Activated T-cell treated with anti-CD3 and anti-CD28 coated beads, Interleukin-2, amount 50 U/mL, for 1 hour (primary cell): ENCODE measurements at regions not wholly inside any gene's neighbourhood (a gene's known extent, or its start where the extent isn't known, plus 50 kb on each side); places are given as distances from the start of the nearest gene placed in this dataset.
"Not testable (repeated sequence)": the region's sequence is repeated elsewhere in the genome, so short reads cannot be mapped to it uniquely, and the experiment has no call there.

ENCODE experiments used
- DNase-seq: peaks from one replicate; pipeline ENCODE4 v3.0.0-alpha.2; 2020

- DNase-seq, result no peak
These were observed 577.7 kb upstream of the USP24 start for GRCh38 chr1:55792870-55793269.

- no peak for DNase-seq
These were observed 574.3 kb upstream of the USP24 start for GRCh38 chr1:55789466-55789865.

- no peak for DNase-seq
These were observed 571.2 kb upstream of the USP24 start for GRCh38 chr1:55786396-55786795.

GRCh38 chr1:55784941-55785450 lies 569.8 kb upstream of the USP24 start:
- not testable (repeated sequence) for DNase-seq

- no peak for DNase-seq
These were observed 566.8 kb upstream of the USP24 start for GRCh38 chr1:55781944-55782482.

- no peak for DNase-seq
These were observed 565.8 kb upstream of the USP24 start for GRCh38 chr1:55781003-55781402.

GRCh38 chr1:55777545-55777944 lies 562.4 kb upstream of the USP24 start:
- no peak for DNase-seq

GRCh38 chr1:55775007-55775406 lies 559.8 kb upstream of the USP24 start:
- DNase-seq, result no peak

GRCh38 chr1:55774446-55774845 lies 559.3 kb upstream of the USP24 start:
- DNase-seq, result no peak

- no peak for DNase-seq
These were observed 558.2 kb upstream of the USP24 start for GRCh38 chr1:55773211-55773940.

GRCh38 chr1:55768327-55768952 lies 553.3 kb upstream of the USP24 start:
- DNase-seq, result no peak

GRCh38 chr1:55767171-55767570 lies 552.0 kb upstream of the USP24 start:
- no peak for DNase-seq

GRCh38 chr1:55765505-55765904 lies 550.3 kb upstream of the USP24 start:
- not testable (repeated sequence) for DNase-seq

- DNase-seq, result no peak
These were observed 536.6 kb upstream of the USP24 start for GRCh38 chr1:55751776-55752175.

- DNase-seq, result no peak
These were observed 535.4 kb upstream of the USP24 start for GRCh38 chr1:55750628-55750995.

GRCh38 chr1:55749975-55750627 lies 534.9 kb upstream of the USP24 start:
- DNase-seq, result no peak

- DNase-seq, result no peak
These were observed 532.3 kb upstream of the USP24 start for GRCh38 chr1:55747408-55747841.

- no peak for DNase-seq
These were observed 531.5 kb upstream of the USP24 start for GRCh38 chr1:55746710-55747109.

GRCh38 chr1:55741516-55741915 lies 526.4 kb upstream of the USP24 start:
- no peak for DNase-seq

- DNase-seq, result no peak
These were observed 519.9 kb upstream of the USP24 start for GRCh38 chr1:55735106-55735505.

GRCh38 chr1:55726994-55727393 lies 511.8 kb upstream of the USP24 start:
- no peak for DNase-seq

- no peak for DNase-seq
These were observed 510.2 kb upstream of the USP24 start for GRCh38 chr1:55725378-55725777.

- no peak for DNase-seq
These were observed 509.6 kb upstream of the USP24 start for GRCh38 chr1:55724551-55725325.
